Calu3 (cell line): ENCODE measurements at regions not wholly inside any gene's neighbourhood (a gene's known extent, or its start where the extent isn't known, plus 50 kb on each side); places are given as distances from the start of the nearest gene placed in this dataset.

Experiments
- BruUV-seq: library from RNA; stranded (reverse); fragments of 400-500 nt; replicated peaks from 2 replicates; lab custom pipeline; 2021; lab: Mats Ljungman, UMichigan
- CTCF ChIA-PET: fragments of 300-600 bp; sonication (Branson Sonifier 250); formaldehyde crosslinking; loops from one replicate; lab custom pipeline; 2022; ENCODE audit warnings: antibody characterized with exemption; lab: Charles Lee
- DNase-seq: peaks from one replicate; pipeline ENCODE4 v3.0.0; 2022
- H3K27ac Mint-ChIP-seq: one replicate; pipeline ENCODE4 v1.8.0; 2022; ENCODE audit warnings: mixed read lengths; ENCODE audit not compliant: unreplicated experiment
- H3K27me3 Mint-ChIP-seq: one replicate; pipeline ENCODE4 v1.8.0; 2022; ENCODE audit warnings: mixed read lengths; ENCODE audit not compliant: unreplicated experiment
- H3K36me3 Mint-ChIP-seq: one replicate; pipeline ENCODE4 v1.8.0; 2022; ENCODE audit warnings: mild to moderate bottlenecking, moderate library complexity, mixed read lengths; ENCODE audit not compliant: insufficient read depth, unreplicated experiment
- H3K4me1 Mint-ChIP-seq: one replicate; pipeline ENCODE4 v1.8.0; 2022; ENCODE audit warnings: mild to moderate bottlenecking, low read depth, mixed read lengths; ENCODE audit not compliant: unreplicated experiment
- H3K4me3 Mint-ChIP-seq: one replicate; pipeline ENCODE4 v1.8.0; 2022; ENCODE audit warnings: mild to moderate bottlenecking, low read depth, moderate library complexity, mixed read lengths; ENCODE audit not compliant: unreplicated experiment
- H3K9me3 Mint-ChIP-seq: one replicate; pipeline ENCODE4 v1.8.0; 2022; ENCODE audit warnings: low read depth, mixed read lengths; ENCODE audit not compliant: unreplicated experiment
- intact Hi-C: fragments of 100-400 bp; cut with micrococcal nuclease; formaldehyde crosslinking; loops from one replicate; pipeline ENCODE4 v1.10.0; 2022; ENCODE audit not compliant: unreplicated experiment
- TF ChIP-seq, protein P1 (sequence below): fragments of 200-600 bp; IDR thresholded peaks from one replicate; pipeline ENCODE4 v1.8.0; 2022; ENCODE audit warnings: antibody characterized with exemption; ENCODE audit not compliant: unreplicated experiment

- Mint-ChIP-seq H3K4me1 (no peaks in the 10 kb centered on the region), H3K9me3 (no peaks in the 10 kb centered on the region), H3K27ac (no peak overlapping the region), H3K27me3 (no peaks in the 10 kb centered on the region), H3K36me3 (no peaks in the 10 kb centered on the region), H3K4me3 (no peak overlapping the region)
- intact Hi-C loops: no loop called here
- TF ChIP-seq, protein P1, sequence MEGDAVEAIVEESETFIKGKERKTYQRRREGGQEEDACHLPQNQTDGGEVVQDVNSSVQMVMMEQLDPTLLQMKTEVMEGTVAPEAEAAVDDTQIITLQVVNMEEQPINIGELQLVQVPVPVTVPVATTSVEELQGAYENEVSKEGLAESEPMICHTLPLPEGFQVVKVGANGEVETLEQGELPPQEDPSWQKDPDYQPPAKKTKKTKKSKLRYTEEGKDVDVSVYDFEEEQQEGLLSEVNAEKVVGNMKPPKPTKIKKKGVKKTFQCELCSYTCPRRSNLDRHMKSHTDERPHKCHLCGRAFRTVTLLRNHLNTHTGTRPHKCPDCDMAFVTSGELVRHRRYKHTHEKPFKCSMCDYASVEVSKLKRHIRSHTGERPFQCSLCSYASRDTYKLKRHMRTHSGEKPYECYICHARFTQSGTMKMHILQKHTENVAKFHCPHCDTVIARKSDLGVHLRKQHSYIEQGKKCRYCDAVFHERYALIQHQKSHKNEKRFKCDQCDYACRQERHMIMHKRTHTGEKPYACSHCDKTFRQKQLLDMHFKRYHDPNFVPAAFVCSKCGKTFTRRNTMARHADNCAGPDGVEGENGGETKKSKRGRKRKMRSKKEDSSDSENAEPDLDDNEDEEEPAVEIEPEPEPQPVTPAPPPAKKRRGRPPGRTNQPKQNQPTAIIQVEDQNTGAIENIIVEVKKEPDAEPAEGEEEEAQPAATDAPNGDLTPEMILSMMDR: no peak
- CTCF ChIA-PET: no interaction called here
- no TSS peak for BruUV-seq
- no peak for DNase-seq
Measured at GRCh38 chr18:37701967-37702366, 136.4 kb upstream of the CELF4 start.

- no peak overlapping the region for H3K27ac Mint-ChIP-seq
- peak; percentile 17 for DNase-seq
- H3K9me3 Mint-ChIP-seq: no peaks in the 10 kb centered on the region
- CTCF ChIA-PET: no interaction called here
- no TSS peak for BruUV-seq
- no peak overlapping the region for H3K4me3 Mint-ChIP-seq
- TF ChIP-seq, protein P1: no peak
- H3K36me3 Mint-ChIP-seq: no peaks in the 10 kb centered on the region
- intact Hi-C loops: no loop called here
- no peaks in the 10 kb centered on the region for H3K27me3 Mint-ChIP-seq
- no peaks in the 10 kb centered on the region for H3K4me1 Mint-ChIP-seq
Measured at GRCh38 chr18:37698508-37699040, 133.0 kb upstream of the CELF4 start.

DNA sequence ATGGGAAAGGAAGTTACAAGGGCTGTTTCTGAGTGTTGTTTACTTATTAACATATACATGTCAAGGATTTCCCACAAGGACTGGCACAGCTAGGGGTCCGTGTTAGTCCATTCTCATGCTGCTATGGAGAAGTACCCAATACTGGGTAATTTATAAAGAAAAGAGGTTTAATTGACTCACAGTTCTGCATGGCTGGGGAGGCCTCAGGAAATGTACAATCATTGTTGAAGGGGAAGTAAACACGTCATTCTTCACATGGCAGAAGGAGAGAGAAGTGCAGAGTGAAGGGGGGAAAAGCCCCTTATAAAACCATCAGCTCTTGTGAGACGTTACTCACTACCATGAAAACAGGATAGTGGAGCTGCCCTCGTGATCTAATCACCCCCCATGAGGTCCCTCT is 128.9 kb upstream of the CELF4 start:
- TF ChIP-seq, protein P1: no peak
- DNase-seq: no peak
- no peak overlapping the region for H3K27ac Mint-ChIP-seq
- intact Hi-C loops: no loop called here
- H3K4me1 Mint-ChIP-seq: no peaks in the 10 kb centered on the region
- CTCF ChIA-PET: no interaction called here
- H3K36me3 Mint-ChIP-seq: no peaks in the 10 kb centered on the region
- BruUV-seq: no TSS peak
- H3K4me3 Mint-ChIP-seq: no peak overlapping the region
- H3K9me3 Mint-ChIP-seq: no peaks in the 10 kb centered on the region
- no peaks in the 10 kb centered on the region for H3K27me3 Mint-ChIP-seq

DNA sequence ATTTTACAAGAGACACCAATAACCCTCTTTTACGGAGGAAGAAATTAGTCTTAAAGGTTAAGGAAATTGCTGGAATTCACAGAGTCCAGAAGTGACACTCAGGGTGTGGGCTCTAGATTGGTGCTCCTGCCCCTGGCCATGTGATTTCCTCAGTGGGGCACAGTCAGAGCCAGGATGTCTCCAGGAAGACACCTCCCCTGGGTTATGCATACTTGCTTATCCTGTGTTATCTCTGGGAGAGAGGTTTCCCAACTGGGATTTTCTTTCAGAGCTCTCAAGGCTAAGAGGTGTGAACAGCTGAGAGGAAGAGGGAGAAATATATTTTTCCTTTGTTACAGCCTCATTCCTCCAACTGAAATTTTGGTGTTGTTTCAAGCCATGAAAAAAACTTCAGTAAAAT is 125.6 kb upstream of the CELF4 start:
- CTCF ChIA-PET: no interaction called here
- intact Hi-C loops: no loop called here
- no TSS peak for BruUV-seq
- H3K27me3 Mint-ChIP-seq: peaks cover 18% of the 10 kb centered on the region
- H3K27ac Mint-ChIP-seq: no peak overlapping the region
- TF ChIP-seq, protein P1: no peak
- no peaks in the 10 kb centered on the region for H3K4me1 Mint-ChIP-seq
- DNase-seq: no peak
- H3K9me3 Mint-ChIP-seq: peaks cover 3% of the 10 kb centered on the region
- no peaks in the 10 kb centered on the region for H3K36me3 Mint-ChIP-seq
- H3K4me3 Mint-ChIP-seq: no peak overlapping the region
